ENCODE measurements at regions not wholly inside any gene's neighbourhood (a gene's known extent, or its start where the extent isn't known, plus 50 kb on each side); places are given as distances from the start of the nearest gene placed in this dataset.

DNA sequence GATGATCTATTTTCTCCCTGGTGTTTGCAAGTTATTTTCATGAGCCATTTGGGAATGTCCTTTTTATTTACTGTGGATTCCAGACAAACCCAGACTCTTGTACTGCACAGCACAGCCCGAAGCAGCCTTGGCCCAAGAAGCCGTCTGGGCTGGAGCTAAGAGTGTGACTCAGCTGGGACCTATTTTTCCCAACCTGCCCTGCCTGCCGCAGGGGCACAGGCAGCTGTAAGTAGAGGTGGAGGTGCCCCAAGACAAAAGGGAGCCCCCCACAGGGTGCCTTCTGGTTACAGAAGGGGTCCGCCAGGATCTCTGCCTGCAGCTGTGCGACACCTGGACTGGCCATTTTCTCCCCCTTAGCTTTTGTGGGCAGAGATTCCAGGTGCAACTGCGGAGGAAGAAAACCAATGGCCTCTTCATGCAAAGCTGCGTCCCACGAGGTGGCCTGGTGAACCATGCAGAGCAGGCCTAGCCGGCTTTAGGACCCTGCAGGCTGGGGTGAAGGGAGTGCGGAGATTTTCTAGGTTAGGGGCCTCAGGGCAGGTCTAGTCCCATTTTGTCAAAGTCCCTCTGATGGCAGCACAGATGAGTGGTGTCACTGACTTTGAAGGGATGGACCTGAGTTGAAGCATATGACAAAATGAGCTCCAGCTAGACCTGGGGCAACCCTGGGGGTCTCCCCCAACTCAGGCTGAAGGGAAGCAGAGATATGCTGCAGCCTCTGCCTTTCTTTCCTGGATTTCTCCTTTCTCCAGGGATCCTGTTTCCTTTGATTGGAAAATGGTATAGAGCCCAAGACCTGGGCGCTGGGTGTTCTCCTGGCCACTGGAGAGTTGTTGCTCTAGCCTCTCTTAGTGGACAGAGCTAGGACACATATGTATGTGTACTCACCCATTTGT, 131.2 kb downstream of the KLF13 start:
- H3K27ac Mint-ChIP-seq = no peak overlapping the region
- H3K4me3 Mint-ChIP-seq = no peak overlapping the region
- DNase-seq (ENCODE audit: extremely low spot score, unreplicated experiment) = no peak
- no peaks in the 10 kb centered on the region for H3K4me1 Mint-ChIP-seq (ENCODE audit: unreplicated experiment)
- H3K36me3 Mint-ChIP-seq = no peaks in the 10 kb centered on the region
- peaks cover 8% of the 10 kb centered on the region for H3K27me3 Mint-ChIP-seq
- no peak for TF ChIP-seq CTCF (conservative IDR thresholded peaks at IDR 0.05)
- H3K9me3 Mint-ChIP-seq = no peaks in the 10 kb centered on the region

DNA sequence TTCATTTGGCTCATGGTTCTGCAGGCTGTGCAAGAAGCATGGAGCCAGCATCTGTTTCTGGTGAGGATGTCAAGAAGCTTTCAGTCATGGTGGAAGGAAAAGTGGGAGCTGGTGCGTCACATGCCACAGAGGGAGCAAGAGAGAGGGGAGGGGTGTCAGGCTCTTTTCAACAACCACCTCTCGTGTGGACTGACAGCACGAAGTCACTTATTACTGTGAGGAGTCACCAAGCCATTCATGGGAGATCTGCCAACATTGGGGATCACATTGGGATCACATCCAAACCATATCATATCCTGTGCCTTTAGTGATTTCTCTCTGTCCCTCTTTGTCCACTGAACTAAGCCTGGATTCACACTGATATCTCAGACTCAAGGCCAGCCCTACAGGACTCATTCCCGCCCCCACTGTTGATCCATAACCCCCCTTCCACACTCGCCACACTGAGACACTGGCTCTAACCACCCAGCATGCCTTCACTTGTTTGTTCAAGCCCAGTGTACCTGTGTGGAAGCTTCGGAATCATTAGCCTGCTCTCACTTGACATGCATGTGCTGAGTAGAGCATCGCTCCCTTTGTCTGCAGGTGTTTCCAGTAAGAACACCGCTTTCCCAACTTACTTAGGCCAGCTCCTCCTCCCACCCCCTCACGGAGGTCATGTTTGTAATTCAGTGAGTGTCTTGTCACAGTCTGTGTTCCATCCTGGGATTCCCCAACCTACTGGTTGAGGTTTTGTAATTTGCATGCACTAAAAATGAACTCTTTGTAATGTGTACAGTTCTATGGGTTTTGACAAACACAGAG, 132.2 kb downstream of the KLF13 start:
- no peaks in the 10 kb centered on the region for H3K9me3 Mint-ChIP-seq
- no peak for DNase-seq (ENCODE audit: extremely low spot score, unreplicated experiment)
- H3K27ac Mint-ChIP-seq = no peak overlapping the region
- H3K4me3 Mint-ChIP-seq = no peak overlapping the region
- H3K27me3 Mint-ChIP-seq = peaks cover 8% of the 10 kb centered on the region
- no peaks in the 10 kb centered on the region for H3K4me1 Mint-ChIP-seq (ENCODE audit: unreplicated experiment)
- TF ChIP-seq CTCF (conservative IDR thresholded peaks at IDR 0.05) = no peak
- H3K36me3 Mint-ChIP-seq = no peaks in the 10 kb centered on the region

DNA sequence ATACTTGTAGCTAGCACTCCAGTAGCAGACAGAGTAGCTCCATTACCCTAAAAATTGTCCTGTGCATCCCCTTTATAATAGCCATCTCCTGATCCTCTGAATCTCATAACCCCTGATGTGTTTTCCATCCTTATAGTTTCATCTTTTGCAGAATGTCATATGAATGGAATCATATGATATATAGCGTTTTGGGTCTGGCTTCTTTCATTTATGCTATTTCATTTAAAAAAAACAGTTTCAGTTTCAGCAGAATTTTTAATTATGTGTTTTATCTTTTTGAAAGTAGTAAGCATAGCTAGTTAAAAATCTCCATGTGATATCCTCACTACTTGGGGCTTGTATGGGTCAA, 132.7 kb downstream of the KLF13 start:
- Mint-ChIP-seq H3K27ac (no peak overlapping the region), H3K9me3 (no peaks in the 10 kb centered on the region)
- TF ChIP-seq CTCF (conservative IDR thresholded peaks at IDR 0.05) = no peak

DNA sequence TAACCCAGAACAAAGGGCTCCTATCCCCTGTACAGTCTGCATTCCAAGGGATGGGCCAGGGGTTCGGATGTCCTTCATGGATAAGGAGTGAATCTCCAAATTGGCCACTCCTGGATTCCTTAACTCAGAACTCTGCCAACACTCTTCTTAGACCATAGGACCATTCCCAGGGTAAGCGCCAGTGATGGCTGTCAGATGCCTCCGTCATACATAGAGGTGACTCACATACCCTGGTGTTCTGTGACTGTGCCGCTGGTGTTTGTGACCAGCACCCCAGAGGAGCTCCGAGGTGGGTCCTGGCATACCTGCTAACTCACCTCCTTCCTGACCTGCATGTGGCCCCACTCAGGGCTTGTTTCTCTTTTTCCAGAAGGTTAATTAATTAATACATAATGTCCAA, 134.7 kb downstream of the KLF13 start:
- no peaks in the 10 kb centered on the region for H3K9me3 Mint-ChIP-seq
- H3K27ac Mint-ChIP-seq = no peak overlapping the region
- no peak overlapping the region for H3K4me3 Mint-ChIP-seq
- H3K36me3 Mint-ChIP-seq = no peaks in the 10 kb centered on the region
- no peak for TF ChIP-seq CTCF (conservative IDR thresholded peaks at IDR 0.05)
- H3K4me1 Mint-ChIP-seq (ENCODE audit: unreplicated experiment) = no peaks in the 10 kb centered on the region
- peaks cover 10% of the 10 kb centered on the region for H3K27me3 Mint-ChIP-seq
- no peak for DNase-seq (ENCODE audit: extremely low spot score, unreplicated experiment)

More for the DNA sequence above, 132.7 kb downstream of the KLF13 start:
- peaks cover 8% of the 10 kb centered on the region for H3K27me3 Mint-ChIP-seq
- H3K4me3 Mint-ChIP-seq = no peak overlapping the region
- no peaks in the 10 kb centered on the region for H3K36me3 Mint-ChIP-seq
- H3K4me1 Mint-ChIP-seq (ENCODE audit: unreplicated experiment) = no peaks in the 10 kb centered on the region
- no peak for DNase-seq (ENCODE audit: extremely low spot score, unreplicated experiment)

DNA sequence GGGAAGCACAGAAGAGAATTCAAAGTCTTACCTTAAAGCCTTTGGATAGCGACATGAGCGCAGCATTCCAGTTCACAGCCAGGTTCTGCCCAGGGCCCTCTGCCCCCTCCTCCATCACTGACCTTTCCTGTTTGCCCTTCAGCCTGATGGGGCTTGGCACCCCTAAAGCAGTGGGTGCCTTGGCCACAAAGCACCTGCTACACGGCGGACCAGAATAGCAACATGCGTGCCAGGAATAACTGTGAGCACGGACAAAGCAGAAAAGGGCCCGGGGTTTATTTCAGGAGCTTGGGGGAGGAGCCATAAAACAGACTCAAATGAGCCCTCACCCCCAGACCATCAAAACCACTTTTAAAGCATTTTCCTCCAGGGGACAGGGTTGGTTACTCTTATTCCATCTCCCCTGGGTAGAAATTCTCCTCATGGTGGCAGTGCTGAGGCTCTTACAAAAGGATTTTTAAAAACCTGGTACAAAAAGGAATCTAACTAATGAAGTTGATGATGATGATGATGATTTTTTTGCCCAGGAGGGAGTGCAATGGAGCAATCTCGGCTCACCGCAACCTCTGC, 135.4 kb downstream of the KLF13 start:
- Mint-ChIP-seq H3K36me3 (no peaks in the 10 kb centered on the region), H3K4me3 (no peak overlapping the region), H3K4me1 (ENCODE audit: unreplicated experiment) (no peaks in the 10 kb centered on the region), H3K27me3 (peaks cover 10% of the 10 kb centered on the region), H3K9me3 (no peaks in the 10 kb centered on the region), H3K27ac (no peak overlapping the region)
- TF ChIP-seq CTCF (conservative IDR thresholded peaks at IDR 0.05) = no peak
- no peak for DNase-seq (ENCODE audit: extremely low spot score, unreplicated experiment)

Data from type B pancreatic cell (in vitro differentiated cells).